ENCODE measurements at regions not wholly inside any gene's neighbourhood (a gene's known extent, or its start where the extent isn't known, plus 50 kb on each side); places are given as distances from the start of the nearest gene placed in this dataset.

GRCh38 chr3:30069056-30069455 lies 537.3 kb upstream of the TGFBR2 start:
- no peak for DNase-seq (ENCODE audit: low spot score)

- peak; percentile 53 for DNase-seq (ENCODE audit: low spot score)
Observed at GRCh38 chr3:30073040-30073439, 533.4 kb upstream of the TGFBR2 start.

DNA sequence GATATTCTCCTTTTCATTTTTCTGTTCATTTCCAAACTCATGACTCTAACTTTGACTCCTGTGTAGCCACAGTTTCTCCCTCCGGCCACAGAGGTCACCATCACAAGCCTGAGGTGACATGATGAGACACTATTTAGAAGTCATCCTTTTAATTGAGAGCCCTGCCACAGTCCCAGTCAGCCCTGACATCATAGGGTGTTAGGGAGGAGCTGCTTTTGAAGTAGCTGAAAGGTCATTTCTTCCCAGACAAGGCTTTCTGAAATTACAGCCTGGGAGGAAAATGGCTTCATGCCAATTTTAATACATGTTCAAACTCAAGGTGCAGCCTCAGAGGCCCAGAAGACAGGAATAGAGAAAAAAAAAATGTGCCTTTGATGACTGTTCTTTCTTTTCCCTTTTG lies 532.8 kb upstream of the TGFBR2 start:
- peak; percentile 39 for DNase-seq (ENCODE audit: low spot score)

- no peak for DNase-seq (ENCODE audit: low spot score)
Observed at GRCh38 chr3:30075514-30075913, 530.9 kb upstream of the TGFBR2 start.

DNA sequence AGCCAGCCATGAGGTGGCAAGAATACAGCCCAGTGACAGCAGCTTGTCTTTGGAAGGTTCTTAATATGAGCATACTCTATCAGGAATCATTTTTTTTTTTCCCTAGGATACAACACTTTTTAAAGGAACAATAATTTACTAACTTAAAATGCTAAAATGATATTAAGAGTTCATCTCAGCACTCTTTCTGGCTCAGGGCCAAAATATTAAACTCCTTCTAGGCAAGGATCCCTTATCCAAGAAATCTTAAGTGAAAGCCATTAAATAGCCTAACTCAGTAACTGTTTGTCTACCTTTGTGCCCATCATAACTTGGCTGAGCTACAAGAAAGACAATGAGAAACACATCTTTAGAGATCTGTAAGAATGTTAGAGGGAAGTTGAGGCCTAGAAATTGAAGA lies 529.5 kb upstream of the TGFBR2 start:
- no peak for DNase-seq (ENCODE audit: low spot score)

- DNase-seq (ENCODE audit: low spot score), result no peak
Observed at GRCh38 chr3:30077746-30078145, 528.7 kb upstream of the TGFBR2 start.

GRCh38 chr3:30078736-30079135 lies 527.7 kb upstream of the TGFBR2 start:
- DNase-seq (ENCODE audit: low spot score), result no peak

GRCh38 chr3:30081904-30082303 lies 524.5 kb upstream of the TGFBR2 start:
- DNase-seq (ENCODE audit: low spot score), result no peak

DNA sequence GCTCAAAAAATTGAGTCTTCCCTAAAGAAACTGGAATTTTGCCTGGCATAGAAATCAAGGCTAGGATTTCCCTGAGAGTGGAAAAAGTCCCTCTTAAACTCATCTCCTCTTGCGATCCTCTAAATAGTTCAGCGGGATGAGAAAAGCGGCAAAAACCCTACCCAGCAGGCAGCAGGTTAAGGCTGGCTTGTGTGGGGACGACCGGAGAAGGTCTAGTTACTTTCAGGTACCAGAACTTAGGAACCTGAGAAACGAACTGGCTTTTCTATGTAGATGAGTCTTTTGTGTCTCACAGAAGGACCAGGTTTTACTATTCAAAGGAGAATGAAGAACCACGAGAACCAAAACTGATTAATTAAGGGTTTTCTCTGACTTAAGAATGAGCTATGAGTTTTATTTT lies 523.7 kb upstream of the TGFBR2 start:
- no peak for DNase-seq (ENCODE audit: low spot score)

DNA sequence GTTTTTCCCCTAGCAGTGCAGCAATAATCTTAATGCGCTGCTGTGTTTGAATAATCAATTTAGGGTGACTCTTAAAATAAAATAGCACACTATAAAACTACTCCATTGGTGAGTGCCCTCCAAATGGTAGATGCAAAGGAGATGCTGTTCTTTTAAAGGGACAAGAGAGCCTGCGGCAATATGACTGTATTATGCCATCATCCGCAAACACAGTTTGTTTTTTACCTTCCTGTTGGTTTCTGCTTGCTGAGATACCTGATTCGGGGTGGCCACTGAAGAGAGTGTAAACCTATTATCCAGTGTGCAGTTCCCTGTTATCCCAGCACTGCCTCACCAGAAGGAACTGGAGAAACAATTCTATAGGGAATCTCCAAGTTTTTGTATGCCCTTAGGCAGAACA lies 523.1 kb upstream of the TGFBR2 start:
- DNase-seq (ENCODE audit: low spot score), result no peak

DNA sequence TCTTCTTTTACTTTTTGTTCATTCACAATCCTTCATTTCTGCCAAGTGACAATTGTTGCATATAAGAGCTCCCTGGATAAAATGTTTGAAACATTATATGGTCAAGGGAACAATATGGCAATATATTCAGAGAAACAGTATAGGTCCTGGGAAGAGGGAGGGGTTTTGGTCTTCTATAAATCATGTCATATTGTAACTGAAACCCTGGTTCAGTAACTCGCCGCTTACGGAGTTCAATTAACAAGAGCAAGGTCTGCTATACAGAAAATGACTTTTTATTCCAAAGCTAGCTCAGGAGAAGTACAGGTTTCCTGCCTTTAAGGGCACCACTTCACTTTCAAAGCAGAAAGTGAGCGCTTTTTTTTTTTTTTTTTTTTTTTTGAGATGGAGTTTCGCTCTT lies 522.1 kb upstream of the TGFBR2 start:
- DNase-seq (ENCODE audit: low spot score), result no peak

DNA sequence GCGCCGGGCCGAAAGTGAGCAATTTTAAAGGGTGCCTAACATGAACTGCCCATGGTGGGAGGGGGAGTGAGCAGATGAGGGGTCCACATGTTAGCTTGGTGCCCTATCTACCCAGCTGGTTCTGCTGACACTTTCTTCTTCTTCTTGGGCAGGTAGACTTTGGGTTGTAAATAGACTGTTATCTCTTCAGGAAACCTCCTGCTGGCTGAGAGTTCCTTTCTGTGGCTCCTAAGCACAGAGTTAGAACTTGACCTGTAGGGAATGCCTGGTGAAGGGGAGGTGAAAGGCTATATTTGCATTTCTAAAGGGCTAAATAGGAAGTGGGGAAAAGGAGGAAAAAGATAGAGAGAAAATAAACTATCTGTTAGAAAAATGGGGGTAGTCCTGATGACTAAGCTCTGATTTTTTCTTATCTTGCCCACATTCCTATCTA lies 521.4 kb upstream of the TGFBR2 start:
- DNase-seq (ENCODE audit: low spot score), result no peak

DNA sequence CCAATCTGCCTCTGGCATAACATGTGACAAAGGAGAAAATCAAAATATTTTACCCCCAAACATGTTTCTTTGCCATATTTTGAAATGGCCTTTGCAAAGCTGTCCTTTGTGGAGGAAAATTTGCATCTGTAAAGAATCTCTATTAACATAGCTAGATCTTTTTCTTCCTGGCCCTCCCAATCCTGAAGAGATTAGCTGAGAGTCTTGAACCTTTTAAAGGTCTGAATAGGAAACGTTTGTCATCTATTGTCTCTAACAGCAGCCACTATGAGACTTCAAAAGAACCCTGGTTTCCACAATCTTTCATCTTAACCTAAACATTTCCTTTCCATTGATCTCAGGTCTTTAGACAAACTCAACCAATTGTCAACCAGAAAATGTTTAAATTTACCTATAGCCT lies 520.9 kb upstream of the TGFBR2 start:
- DNase-seq (ENCODE audit: low spot score), result no peak

DNA sequence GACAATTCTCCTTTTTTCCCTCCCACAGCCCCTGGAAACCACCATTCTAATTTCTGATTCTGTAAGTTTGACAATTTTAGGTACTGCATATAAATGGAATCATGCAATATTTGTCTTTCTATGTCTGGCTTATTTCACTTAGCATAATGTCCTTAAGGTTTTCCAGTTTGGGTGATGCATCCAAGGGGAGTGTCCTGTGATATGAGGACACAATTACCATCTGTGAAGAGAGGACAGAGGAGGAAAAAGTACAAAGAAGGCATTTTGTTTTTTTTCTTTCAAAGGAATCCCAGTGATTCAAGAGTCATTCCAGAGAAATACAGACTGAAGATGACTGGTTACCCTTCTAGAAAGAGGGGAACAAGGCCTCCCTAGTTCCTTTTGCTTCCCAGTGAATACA lies 514.7 kb upstream of the TGFBR2 start:
- no peak for DNase-seq (ENCODE audit: low spot score)

- no peak for DNase-seq (ENCODE audit: low spot score)
Observed at GRCh38 chr3:30097022-30097650, 509.3 kb upstream of the TGFBR2 start.

DNA sequence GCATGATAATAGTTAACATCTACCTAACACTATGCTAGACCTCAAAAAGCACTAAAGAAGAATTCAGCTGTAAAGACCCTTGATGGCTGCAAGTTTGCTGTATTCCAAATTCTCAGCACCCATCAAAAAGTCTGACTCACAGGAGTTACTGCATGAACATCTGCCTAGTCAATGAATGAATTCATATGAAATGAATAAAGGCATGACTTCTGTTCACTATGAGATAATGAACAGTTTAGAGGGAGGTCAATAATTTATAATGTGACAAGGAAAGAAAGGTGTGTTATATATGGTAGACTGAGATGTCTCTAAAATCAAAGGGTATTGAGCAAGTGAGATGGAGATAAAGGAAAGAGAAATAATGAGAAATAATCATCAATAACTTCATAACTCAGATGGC lies 508.2 kb upstream of the TGFBR2 start:
- no peak for DNase-seq (ENCODE audit: low spot score)

DNA sequence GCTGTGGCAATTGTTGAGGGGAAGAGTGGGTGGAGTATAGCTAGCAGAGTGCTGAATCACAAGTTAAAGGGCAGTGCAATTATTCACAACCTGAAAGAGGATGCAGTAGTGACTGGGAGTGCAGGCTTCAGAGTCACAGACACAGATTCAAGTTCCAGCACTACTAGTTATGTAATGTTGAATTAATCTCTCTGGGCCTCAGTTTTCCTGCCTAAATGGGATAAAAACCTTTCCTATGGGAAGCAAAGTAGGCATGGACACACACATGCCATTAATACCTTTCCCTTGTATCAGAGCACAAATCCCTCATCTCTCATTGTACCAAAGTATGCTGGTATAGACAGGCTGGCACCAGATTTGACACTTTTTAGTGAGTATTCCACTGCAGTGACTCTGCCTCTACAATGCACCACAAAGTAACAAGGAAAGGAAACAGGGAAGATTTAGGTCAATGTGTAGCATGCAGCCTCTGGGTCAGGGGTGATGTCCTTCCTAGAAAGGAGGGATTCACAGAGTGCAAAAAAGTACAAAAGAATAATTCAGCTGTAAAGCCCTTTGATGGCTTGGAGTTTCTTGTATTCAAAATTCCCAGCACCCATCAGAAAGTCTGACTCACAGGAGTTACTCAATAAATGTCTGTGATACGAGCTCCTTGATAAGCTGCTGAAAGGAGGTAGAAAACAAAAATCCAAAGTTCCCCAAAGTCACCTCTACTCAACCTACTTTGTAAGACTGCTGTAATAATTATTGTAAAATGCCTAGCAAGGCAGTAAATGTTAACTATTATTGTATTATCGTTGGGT lies 507.5 kb upstream of the TGFBR2 start:
- no peak for DNase-seq (ENCODE audit: low spot score)

DNA sequence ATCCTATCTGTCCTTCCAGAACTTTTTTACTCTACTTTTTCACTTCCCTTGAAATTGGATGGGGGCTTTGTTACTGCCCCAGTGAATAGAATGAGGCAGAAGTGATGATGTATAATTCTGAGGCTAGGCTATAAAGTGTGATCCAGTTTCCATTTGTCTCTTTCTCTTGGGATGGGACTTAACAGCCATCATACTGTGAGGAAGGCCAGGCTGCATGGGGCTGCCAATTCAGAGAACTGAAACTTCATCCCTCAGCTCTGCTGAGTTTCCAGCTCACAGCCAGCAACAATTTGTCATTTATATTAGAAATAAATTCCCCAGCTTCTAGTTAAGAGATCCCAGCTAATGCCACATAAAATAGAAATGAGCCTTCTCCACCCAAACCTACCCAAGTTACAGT lies 504.0 kb upstream of the TGFBR2 start:
- no peak for DNase-seq (ENCODE audit: low spot score)

DNA sequence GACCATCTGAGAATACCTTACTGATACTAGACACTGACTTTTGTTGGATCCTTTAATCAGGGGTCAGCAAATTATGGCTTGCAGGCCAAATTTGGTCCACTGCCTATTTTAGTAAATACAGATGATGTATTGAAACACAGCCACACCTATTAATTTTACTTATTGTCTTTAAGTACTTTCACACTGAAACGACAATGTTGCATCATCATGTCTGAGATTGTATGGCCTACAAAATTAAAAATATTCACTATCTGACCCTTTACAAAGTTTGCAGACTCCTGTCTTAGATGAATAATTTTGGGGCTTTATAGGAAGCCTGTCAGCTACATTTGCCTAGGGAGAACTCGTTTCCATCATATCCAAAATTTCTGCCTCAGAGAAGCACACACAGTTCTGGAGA lies 503.2 kb upstream of the TGFBR2 start:
- DNase-seq (ENCODE audit: low spot score), result no peak

DNA sequence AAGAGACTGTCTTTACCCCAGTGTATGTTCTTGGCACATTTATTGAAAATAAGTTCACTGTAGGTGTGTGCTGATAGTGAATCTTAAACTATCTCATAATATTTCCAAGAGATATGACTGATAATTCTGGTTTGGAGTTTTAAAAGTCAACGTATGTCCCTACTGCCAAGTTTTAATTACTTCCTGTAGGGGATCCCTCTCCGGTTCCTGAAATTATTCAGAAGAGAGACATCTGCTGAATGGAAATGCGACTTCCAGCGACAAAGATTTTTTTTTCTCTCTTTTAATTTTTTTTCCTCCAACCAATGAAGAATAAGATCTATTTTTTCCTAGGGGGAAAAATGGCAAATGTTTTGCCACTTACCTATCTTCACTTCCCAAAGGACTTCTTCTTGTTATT lies 498.9 kb upstream of the TGFBR2 start:
- no peak for DNase-seq (ENCODE audit: low spot score)

GRCh38 chr3:30112411-30112810 lies 494.0 kb upstream of the TGFBR2 start:
- no peak for DNase-seq (ENCODE audit: low spot score)

GRCh38 chr3:30112902-30113484 lies 493.4 kb upstream of the TGFBR2 start:
- DNase-seq (ENCODE audit: low spot score), result peak; percentile 47

- DNase-seq (ENCODE audit: low spot score), result no peak
Observed at GRCh38 chr3:30113906-30114305, 492.5 kb upstream of the TGFBR2 start.

Measured in SK-N-DZ (cell line).